ENCODE measurements at regions not wholly inside any gene's neighbourhood (a gene's known extent, or its start where the extent isn't known, plus 50 kb on each side); places are given as distances from the start of the nearest gene placed in this dataset.

- H3K4me3 ChIP-seq (replicated peaks; ENCODE audit: low read depth, low read length): no peak overlapping the region
- H3K27me3 ChIP-seq (replicated peaks; ENCODE audit: control insufficient read depth, insufficient read depth, low read length): no peaks in the 10 kb centered on the region
- H3K36me3 ChIP-seq (ENCODE audit: control insufficient read depth, insufficient read depth, low read length): no peaks in the 10 kb centered on the region
- TF ChIP-seq CTCF (IDR thresholded peaks at IDR 0.05; ENCODE audit: insufficient read depth, low read length, poor library complexity, severe bottlenecking): no peak
- DNase-seq (ENCODE audit: extremely low read depth, insufficient read length): no peak
Measured at GRCh38 chr3:72006631-72007556, 221.9 kb upstream of the PROK2 start.

- no peak for TF ChIP-seq CTCF (IDR thresholded peaks at IDR 0.05; ENCODE audit: insufficient read depth, low read length, poor library complexity, severe bottlenecking)
- no peaks in the 10 kb centered on the region for H3K27me3 ChIP-seq (replicated peaks; ENCODE audit: control insufficient read depth, insufficient read depth, low read length)
- no peak overlapping the region for H3K4me3 ChIP-seq (replicated peaks; ENCODE audit: low read depth, low read length)
- no peak for DNase-seq (ENCODE audit: extremely low read depth, insufficient read length)
- H3K36me3 ChIP-seq (ENCODE audit: control insufficient read depth, insufficient read depth, low read length): no peaks in the 10 kb centered on the region
Measured at GRCh38 chr3:72004749-72005292, 219.9 kb upstream of the PROK2 start.

- Histone ChIP-seq H3K27me3 (replicated peaks; ENCODE audit: control insufficient read depth, insufficient read depth, low read length) (no peaks in the 10 kb centered on the region), H3K4me3 (replicated peaks; ENCODE audit: low read depth, low read length) (no peak overlapping the region), H3K36me3 (ENCODE audit: control insufficient read depth, insufficient read depth, low read length) (no peaks in the 10 kb centered on the region)
- DNase-seq (ENCODE audit: extremely low read depth, insufficient read length): no peak
- TF ChIP-seq CTCF (IDR thresholded peaks at IDR 0.05; ENCODE audit: insufficient read depth, low read length, poor library complexity, severe bottlenecking): no peak
Measured at GRCh38 chr3:72003936-72004335, 219.0 kb upstream of the PROK2 start.

GRCh38 chr3:72001758-72002157 is 216.8 kb upstream of the PROK2 start:
- no peak for TF ChIP-seq CTCF (IDR thresholded peaks at IDR 0.05; ENCODE audit: insufficient read depth, low read length, poor library complexity, severe bottlenecking)
- H3K36me3 ChIP-seq (ENCODE audit: control insufficient read depth, insufficient read depth, low read length): no peaks in the 10 kb centered on the region
- no peak for DNase-seq (ENCODE audit: extremely low read depth, insufficient read length)
- no peak overlapping the region for H3K4me3 ChIP-seq (replicated peaks; ENCODE audit: low read depth, low read length)
- no peaks in the 10 kb centered on the region for H3K27me3 ChIP-seq (replicated peaks; ENCODE audit: control insufficient read depth, insufficient read depth, low read length)

GRCh38 chr3:71998995-71999673 is 214.2 kb upstream of the PROK2 start:
- Histone ChIP-seq H3K27me3 (replicated peaks; ENCODE audit: control insufficient read depth, insufficient read depth, low read length) (no peaks in the 10 kb centered on the region), H3K36me3 (ENCODE audit: control insufficient read depth, insufficient read depth, low read length) (no peaks in the 10 kb centered on the region), H3K4me3 (replicated peaks; ENCODE audit: low read depth, low read length) (no peak overlapping the region)
- DNase-seq (ENCODE audit: extremely low read depth, insufficient read length): no peak
- no peak for TF ChIP-seq CTCF (IDR thresholded peaks at IDR 0.05; ENCODE audit: insufficient read depth, low read length, poor library complexity, severe bottlenecking)
